Panc1 (cell line): ENCODE measurements at regions not wholly inside any gene's neighbourhood (a gene's known extent, or its start where the extent isn't known, plus 50 kb on each side); places are given as distances from the start of the nearest gene placed in this dataset.

Experiments
- ATAC-seq: fragments of 200-7000 bp; cut with Tn5 transposase; 2 replicates; pipeline ENCODE4 v1.9.1; 2020; ENCODE audit warnings: mild to moderate bottlenecking, moderate library complexity
- BruUV-seq: library from RNA; stranded (reverse); fragments of 400-500 nt; replicated peaks from 2 replicates; lab custom pipeline; 2021; lab: Mats Ljungman, UMichigan
- CTCF ChIA-PET: fragments of 300-600 bp; sonication (Branson Sonifier 250); formaldehyde crosslinking; loops from one replicate; lab custom pipeline; 2022; ENCODE audit warnings: antibody characterized with exemption; lab: Charles Lee
- POLR2A ChIA-PET: fragments of 300-600 bp; sonication (Branson Sonifier 250); formaldehyde crosslinking; loops from one replicate; lab custom pipeline; 2022; ENCODE audit warnings: antibody characterized with exemption; lab: Charles Lee
- DNase-seq: peaks from one replicate; pipeline ENCODE4 v3.0.0-alpha.2; 2010; ENCODE audit warnings: low read depth, low spot score
- H3K27ac ChIP-seq: 2 replicates; pipeline ENCODE4 v1.5.1; 2011; ENCODE audit warnings: mild to moderate bottlenecking, low read length, inconsistent platforms
- H3K27me3 ChIP-seq: fragments of 200-500 bp; sonication (Bioruptor generic); 2 replicates; pipeline ENCODE4 v1.6.0; 2014; ENCODE audit warnings: low read length, inconsistent platforms; ENCODE audit not compliant: control insufficient read depth, insufficient read depth
- H3K36me3 ChIP-seq: fragments of 200-500 bp; sonication (Bioruptor generic); 2 replicates; pipeline ENCODE4 v1.5.1; 2014; ENCODE audit warnings: inconsistent platforms, mild to moderate bottlenecking, low read length, moderate library complexity; ENCODE audit not compliant: control insufficient read depth, insufficient read depth
- H3K4me1 ChIP-seq: 2 replicates; pipeline ENCODE4 v1.5.1; 2011; ENCODE audit warnings: inconsistent platforms, mild to moderate bottlenecking, low read length, moderate library complexity; ENCODE audit not compliant: control insufficient read depth, insufficient read depth
- H3K4me3 ChIP-seq, 2 experiments: 2 replicates each; pipeline ENCODE4 v1.5.1; 2011 to 2012; ENCODE audit warnings: low read depth in 2 of 2, low read length in 2 of 2, mild to moderate bottlenecking in 2 of 2, inconsistent platforms in 1 of 2, moderate library complexity in 1 of 2
- H3K9me3 ChIP-seq: fragments of 200-500 bp; sonication (Bioruptor generic); 2 replicates; pipeline ENCODE4 v1.5.1; 2014; ENCODE audit warnings: low read depth, mild to moderate bottlenecking, inconsistent platforms, low read length, moderate library complexity; ENCODE audit not compliant: control insufficient read depth, insufficient read depth
- CTCF ChIP-seq: fragments of 450-650 bp; IDR thresholded peaks from 2 replicates; pipeline ENCODE4 v1.5.1; 2017; ENCODE audit warnings: mild to moderate bottlenecking
- POLR2AphosphoS5 ChIP-seq: IDR thresholded peaks from 2 replicates; pipeline ENCODE4 v1.6.1; 2012; ENCODE audit warnings: mild to moderate bottlenecking, low read depth, low read length, moderate library complexity
- REST ChIP-seq, 2 experiments: IDR thresholded peaks; 2 replicates each; pipeline ENCODE4 v1.6.1; 2011 to 2012; ENCODE audit warnings: low read depth in 2 of 2, control low read depth in 1 of 2, low read length in 1 of 2, mild to moderate bottlenecking in 1 of 2, moderate library complexity in 1 of 2; ENCODE audit not compliant: insufficient read depth in 1 of 2
- SIN3A ChIP-seq: IDR thresholded peaks from 2 replicates; pipeline ENCODE4 v1.6.1; 2012; ENCODE audit warnings: low read depth, mild to moderate bottlenecking, low read length, moderate library complexity, borderline replicate concordance; ENCODE audit not compliant: insufficient read depth
- TCF7L2 ChIP-seq: IDR thresholded peaks from 2 replicates; pipeline ENCODE4 v1.6.1; 2011; ENCODE audit warnings: mild to moderate bottlenecking, low read depth, low read length, inconsistent platforms
- in situ Hi-C: cut with HindIII; loops from 2 replicates; pipeline ENCODE4 v1.10.0; 2016; ENCODE audit warnings: low sequenced_read_pairs, low pct_unique_long_range_greater_than_20kb
- intact Hi-C: fragments of 100-400 bp; cut with micrococcal nuclease; formaldehyde crosslinking; loops from one replicate; pipeline ENCODE4 v1.10.0; 2022; ENCODE audit not compliant: unreplicated experiment

- no TSS peak for BruUV-seq
- H3K27ac ChIP-seq = no peak overlapping the region
- no peak for DNase-seq
- peaks cover 7% of the 10 kb centered on the region for H3K4me1 ChIP-seq
- H3K27me3 ChIP-seq = no peaks in the 10 kb centered on the region; the same call in 1 of the 2 replicates
- ATAC-seq = no peak
- H3K4me3 ChIP-seq = no peak overlapping the region
- ChIA-PET CTCF (no interaction called here), POLR2A (no interaction called here)
- intact Hi-C loops (no loop called here), in situ Hi-C loops (no loop called here)
- no peak for TF ChIP-seq CTCF
- TF ChIP-seq SIN3A = no peak
- no peak for TF ChIP-seq REST (IDR thresholded peaks at IDR 0.05; ENCODE audit: insufficient read depth in 1 of 2, low read depth in 2 of 2, low read length in 1 of 2)
- TF ChIP-seq POLR2AphosphoS5 = no peak
- H3K36me3 ChIP-seq = no peaks in the 10 kb centered on the region
- no peaks in the 10 kb centered on the region for H3K9me3 ChIP-seq
Measured at GRCh38 chr6:28661097-28661713, 135.5 kb downstream of the GPX5 start.

GRCh38 chr6:28664870-28665396 is 139.3 kb downstream of the GPX5 start:
- Histone ChIP-seq H3K4me1 (peaks cover 3% of the 10 kb centered on the region; the same call in 1 of the 2 replicates), H3K36me3 (no peaks in the 10 kb centered on the region), H3K27me3 (no peaks in the 10 kb centered on the region; the same call in 1 of the 2 replicates), H3K27ac (no peak overlapping the region), H3K4me3 (no peak overlapping the region), H3K9me3 (no peaks in the 10 kb centered on the region)
- ChIA-PET POLR2A (no interaction called here), CTCF (no interaction called here)
- TF ChIP-seq REST (IDR thresholded peaks at IDR 0.05; ENCODE audit: insufficient read depth in 1 of 2, low read depth in 2 of 2, low read length in 1 of 2) (no peak), CTCF (no peak), TCF7L2 (no peak), POLR2AphosphoS5 (no peak), SIN3A (no peak)
- no TSS peak for BruUV-seq
- intact Hi-C loops = no loop called here
- in situ Hi-C loops = no loop called here
- ATAC-seq (no peak), DNase-seq (no peak)
